Esophagus muscularis mucosa (tissue), 4 donors: ENCODE measurements at regions not wholly inside any gene's neighbourhood (a gene's known extent, or its start where the extent isn't known, plus 50 kb on each side); places are given as distances from the start of the nearest gene placed in this dataset.

Source experiments
- CTCF ChIP-seq, 3 experiments: fragments of 200-600 bp in 2 of 3; fragments of 450-650 bp in 1 of 3; sonication (generic) in 2 of 3; IDR thresholded peaks; one replicate each; pipeline ENCODE4 v1.5.1; 2017 to 2019; ENCODE audit warnings: antibody characterized with exemption in 3 of 3, mild to moderate bottlenecking in 2 of 3, moderate library complexity in 1 of 3
- EP300 ChIP-seq: sonication (generic); formaldehyde crosslinking; IDR thresholded peaks from one replicate; pipeline ENCODE4 v1.6.1; 2017; ENCODE audit warnings: antibody characterized with exemption
- POLR2A ChIP-seq: fragments of 450-650 bp; IDR thresholded peaks from one replicate; pipeline ENCODE4 v1.6.1; 2017; ENCODE audit warnings: antibody characterized with exemption, moderate library complexity, mild to moderate bottlenecking, low read depth
- POLR2AphosphoS5 ChIP-seq, 2 donors: sonication (generic); formaldehyde crosslinking; IDR thresholded peaks; one replicate each; pipeline ENCODE4 v1.6.1; 2017; ENCODE audit warnings: antibody characterized with exemption in 2 of 2

- TF ChIP-seq CTCF (IDR thresholded peaks at IDR 0.05) (no peak), POLR2AphosphoS5 (IDR thresholded peaks at IDR 0.05) (no peak), EP300 (no peak), POLR2A (no peak)
Measured at GRCh38 chr16:35873472-35873871, 2414.1 kb downstream of the TP53TG3F start.
